ENCODE measurements at regions not wholly inside any gene's neighbourhood (a gene's known extent, or its start where the extent isn't known, plus 50 kb on each side); places are given as distances from the start of the nearest gene placed in this dataset.

GRCh38 chr2:53505826-53506225 lies 261.8 kb upstream of the CHAC2 start:
- no peak overlapping the region for H3K27ac ChIP-seq
- DNase-seq (ENCODE audit: low read depth in 1 of 2, low spot score in 1 of 2) (no peak), ATAC-seq (no peak), FAIRE-seq (no peak)
- H3K9me3 ChIP-seq: no peaks in the 10 kb centered on the region
- ChIA-PET CTCF (no interaction called here), POLR2A (no interaction called here)
- no peak overlapping the region for H3K4me2 ChIP-seq
- H3K4me3 ChIP-seq: no peak overlapping the region
- TF ChIP-seq RARB (CRISPR knock-in tag; IDR thresholded peaks at IDR 0.05) (no peak), NPAS2 (CRISPR knock-in tag; IDR thresholded peaks at IDR 0.05; ENCODE audit: borderline replicate concordance) (no peak), CBX8 (IDR thresholded peaks at IDR 0.05) (no peak), NFE2L2 (conservative IDR thresholded peaks at IDR 0.05; ENCODE audit: low read length) (no peak), HOXA7 (CRISPR knock-in tag; IDR thresholded peaks at IDR 0.05) (no peak), KDM5A (IDR thresholded peaks at IDR 0.05) (no peak), ZSCAN20 (CRISPR knock-in tag; IDR thresholded peaks at IDR 0.05) (no peak), KDM1A (IDR thresholded peaks at IDR 0.05; ENCODE audit: low read depth) (no peak), ELK1 (IDR thresholded peaks at IDR 0.05; ENCODE audit: low read depth, low read length) (no peak), SREBF2 (IDR thresholded peaks at IDR 0.05) (no peak), ESRRA (IDR thresholded peaks at IDR 0.05; ENCODE audit: borderline replicate concordance, low read length) (no peak), HOXB13 (CRISPR knock-in tag; IDR thresholded peaks at IDR 0.05; ENCODE audit: low read depth) (no peak), BHLHE40 (IDR thresholded peaks at IDR 0.05; ENCODE audit: low read depth, low read length) (no peak), EP300 (IDR thresholded peaks at IDR 0.05) (no peak), TFCP2L1 (CRISPR knock-in tag; IDR thresholded peaks at IDR 0.05) (no peak), HDAC2 (IDR thresholded peaks at IDR 0.05) (no peak), HMGXB4 (CRISPR knock-in tag; IDR thresholded peaks at IDR 0.05; ENCODE audit: borderline replicate concordance) (no peak), NR3C1 (IDR thresholded peaks at IDR 0.05) (no peak)
- 69% methylated on average over 3 of the region's 3 CpGs for WGBS (ENCODE audit: missing lambda C conversion rate)
- H3K4me1 ChIP-seq: no peaks in the 10 kb centered on the region

GRCh38 chr2:53504507-53504906 lies 263.1 kb upstream of the CHAC2 start:
- ChIA-PET POLR2A (interaction anchor here (0.6 kb wide), 1 partner anchor 283 kb away, joined by 3 read pairs; no protein-coding TSS in a partner anchor), CTCF (interaction anchor here (1.2 to 1.4 kb wide), 2 partner anchors 11 to 13 kb away, joined by 3 to 5 read pairs; no protein-coding TSS in a partner anchor)
- WGBS (ENCODE audit: missing lambda C conversion rate): 4% methylated on average over 3 of the region's 3 CpGs
- Histone ChIP-seq H3K4me1 (no peaks in the 10 kb centered on the region), H3K9me3 (no peaks in the 10 kb centered on the region), H3K4me3 (no peak overlapping the region), H3K27ac (no peak overlapping the region), H3K4me2 (no peak overlapping the region)
- ATAC-seq (no peak), DNase-seq (ENCODE audit: low read depth in 1 of 2, low spot score in 1 of 2) (no peak), FAIRE-seq (no peak)
- TF ChIP-seq REST (IDR thresholded peaks at IDR 0.05) (no peak), CBX2 (IDR thresholded peaks at IDR 0.05; ENCODE audit: borderline replicate concordance, low read depth) (no peak), RNF2 (IDR thresholded peaks at IDR 0.05; ENCODE audit: borderline replicate concordance, low read depth) (no peak), CTCF (IDR thresholded peaks at IDR 0.05) (no peak), ZNF302 (CRISPR knock-in tag; IDR thresholded peaks at IDR 0.05) (no peak), ZC3H11A (IDR thresholded peaks at IDR 0.05) (no peak), PBX3 (IDR thresholded peaks at IDR 0.05) (no peak), PHF8 (IDR thresholded peaks at IDR 0.05; ENCODE audit: borderline replicate concordance, low read depth) (no peak), E2F6 (IDR thresholded peaks at IDR 0.05; ENCODE audit: borderline replicate concordance, low read depth) (no peak), HDAC2 (IDR thresholded peaks at IDR 0.05) (no peak), RARB (CRISPR knock-in tag; IDR thresholded peaks at IDR 0.05) (no peak), EHF (CRISPR knock-in tag; IDR thresholded peaks at IDR 0.05) (no peak), ESRRA (IDR thresholded peaks at IDR 0.05; ENCODE audit: borderline replicate concordance, low read length) (no peak), EHMT2 (IDR thresholded peaks at IDR 0.05; ENCODE audit: low read depth) (no peak), SREBF2 (IDR thresholded peaks at IDR 0.05) (no peak)

All from A549 (cell line).